HepG2 (cell line): ENCODE measurements at regions not wholly inside any gene's neighbourhood (a gene's known extent, or its start where the extent isn't known, plus 50 kb on each side); places are given as distances from the start of the nearest gene placed in this dataset.
A peak's percentile ranks its signal among the peaks of the same experiment; 100 is the strongest.

Source experiments
- CREM ChIP-seq, 2 experiments: sonication (generic) in 1 of 2; formaldehyde crosslinking in 1 of 2; IDR thresholded peaks; 2 replicates each; pipeline versions ENCODE4 v1.4.0 to v1.6.1; 2016 to 2020; ENCODE audit warnings: antibody characterized with exemption in 1 of 2, mild to moderate bottlenecking in 1 of 2, missing genetic modification reagents in 1 of 2
- DR1 ChIP-seq: sonication (generic); formaldehyde crosslinking; IDR thresholded peaks from 2 replicates; pipeline ENCODE4 v1.8.0; 2021; ENCODE audit warnings: mild to moderate bottlenecking, missing genetic modification reagents, inconsistent platforms
- EP300 ChIP-seq, 3 experiments: sonication (generic) in 1 of 3; formaldehyde crosslinking in 1 of 3; IDR thresholded peaks; 2 replicates each; pipeline versions ENCODE4 v1.5.1 to v1.6.1; 2011 to 2020; ENCODE audit warnings: low read depth in 2 of 3, low read length in 2 of 3, borderline replicate concordance in 1 of 3, improper control_type of control experiment in 1 of 3, mild to moderate bottlenecking in 1 of 3, missing genetic modification reagents in 1 of 3, moderate library complexity in 1 of 3
- FOXA3 ChIP-seq: IDR thresholded peaks from 2 replicates; pipeline ENCODE4 v1.6.1; 2016; ENCODE audit warnings: missing genetic modification reagents, missing compliant biosample characterization
- FOXK1 ChIP-seq: sonication (generic); formaldehyde crosslinking; IDR thresholded peaks from 2 replicates; pipeline ENCODE4 v1.4.0; 2020; ENCODE audit warnings: low read depth, missing genetic modification reagents, borderline replicate concordance
- GATAD2A ChIP-seq: IDR thresholded peaks from 2 replicates; pipeline ENCODE4 v1.6.1; 2016
- NCOA1 ChIP-seq: sonication (generic); formaldehyde crosslinking; IDR thresholded peaks from 2 replicates; pipeline ENCODE4 v1.9.0; 2021; ENCODE audit warnings: missing genetic modification reagents
- RFXAP ChIP-seq: sonication (generic); formaldehyde crosslinking; IDR thresholded peaks from 2 replicates; pipeline ENCODE4 v1.4.0; 2020; ENCODE audit warnings: missing genetic modification reagents, borderline replicate concordance
- RXRB ChIP-seq: IDR thresholded peaks from 2 replicates; pipeline ENCODE4 v1.6.1; 2016; ENCODE audit warnings: borderline replicate concordance, missing genetic modification reagents, missing compliant biosample characterization
- SAP130 ChIP-seq: IDR thresholded peaks from 2 replicates; pipeline ENCODE4 v1.6.1; 2016; ENCODE audit warnings: low read depth
- SETDB1 ChIP-seq: sonication (generic); formaldehyde crosslinking; IDR thresholded peaks from 2 replicates; pipeline ENCODE4 v1.5.1; 2020; ENCODE audit warnings: missing genetic modification reagents, mild to moderate bottlenecking, borderline replicate concordance
- SOX6 ChIP-seq, 2 experiments: fragments of 450-650 bp in 1 of 2; sonication (generic) in 1 of 2; formaldehyde crosslinking in 1 of 2; IDR thresholded peaks; 2 replicates each; pipeline versions ENCODE4 v1.4.0 to v1.6.1; 2017 to 2020; ENCODE audit warnings: antibody characterized with exemption in 1 of 2, mild to moderate bottlenecking in 1 of 2, missing genetic modification reagents in 1 of 2
- ZNF180 ChIP-seq: sonication (generic); formaldehyde crosslinking; IDR thresholded peaks from 2 replicates; pipeline ENCODE4 v1.4.0; 2020; ENCODE audit warnings: low read depth, missing genetic modification reagents, borderline replicate concordance
- ZNF546 ChIP-seq: sonication (generic); formaldehyde crosslinking; conservative IDR thresholded peaks from 2 replicates; pipeline ENCODE4 v1.8.1; 2023; ENCODE audit warnings: mild to moderate bottlenecking, missing genetic modification reagents
- ZNF564 ChIP-seq: sonication (generic); formaldehyde crosslinking; IDR thresholded peaks from 2 replicates; pipeline ENCODE4 v1.8.1; 2023; ENCODE audit warnings: mild to moderate bottlenecking, missing genetic modification reagents
- ZNF7 ChIP-seq: IDR thresholded peaks from 2 replicates; pipeline ENCODE4 v1.6.1; 2016; ENCODE audit warnings: missing biosample characterization, missing genetic modification reagents
- ZNF816 ChIP-seq: sonication (generic); formaldehyde crosslinking; IDR thresholded peaks from 2 replicates; pipeline ENCODE4 v1.8.0; 2022; ENCODE audit warnings: missing genetic modification reagents, mild to moderate bottlenecking, borderline replicate concordance
- ZSCAN29 ChIP-seq: sonication (generic); formaldehyde crosslinking; conservative IDR thresholded peaks from 2 replicates; pipeline ENCODE4 v1.4.0; 2020; ENCODE audit warnings: mild to moderate bottlenecking, missing genetic modification reagents
- TF ChIP-seq, protein P1 (sequence below): sonication (generic); formaldehyde crosslinking; IDR thresholded peaks from 2 replicates; pipeline ENCODE4 v1.4.0; 2020; ENCODE audit warnings: mild to moderate bottlenecking, low read depth, missing genetic modification reagents
- TF ChIP-seq, protein P2 (sequence below): sonication (generic); formaldehyde crosslinking; IDR thresholded peaks from 2 replicates; pipeline ENCODE4 v1.9.0; 2022; ENCODE audit warnings: missing genetic modification reagents, mild to moderate bottlenecking, borderline replicate concordance
- TF ChIP-seq, protein P3 (sequence below): sonication (generic); formaldehyde crosslinking; IDR thresholded peaks from 2 replicates; pipeline ENCODE4 v1.9.0; 2021; ENCODE audit warnings: missing genetic modification reagents, borderline replicate concordance
- TF ChIP-seq, protein P4 (sequence below): IDR thresholded peaks from 2 replicates; pipeline ENCODE4 v1.6.1; 2016; ENCODE audit warnings: low read depth, control low read depth

DNA sequence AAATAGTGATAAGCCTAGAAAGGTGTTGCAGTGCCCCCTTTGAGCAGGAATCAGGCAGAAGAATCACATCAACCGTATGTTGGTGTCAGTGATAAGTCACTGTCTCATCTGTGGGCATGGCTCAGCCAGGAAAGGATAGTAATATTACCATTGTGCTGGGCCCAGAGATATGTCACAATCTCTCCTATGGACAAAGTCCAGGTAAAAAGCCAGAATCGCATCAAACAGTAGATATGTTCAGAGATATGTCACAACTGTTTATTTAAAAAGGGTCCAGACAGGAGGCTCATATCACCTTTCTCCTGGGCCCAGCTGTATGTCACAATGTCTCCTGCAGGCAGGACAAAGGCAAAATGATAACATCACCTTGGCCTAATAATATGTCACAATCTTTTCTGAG lies 241.4 kb downstream of the RPS4Y2 start (continued):
- no peak for TF ChIP-seq SOX6 (IDR thresholded peaks at IDR 0.05)
- TF ChIP-seq SOX6 (CRISPR knock-in tag; IDR thresholded peaks at IDR 0.05), result peak; percentile 89
- no peak for TF ChIP-seq ZNF546
- TF ChIP-seq FOXA3 (CRISPR knock-in tag), result 0 out of 2 replicates have a peak, but pooled peaks have one; percentile 5
- peak; percentile 12; the same call in 1 of the 2 replicates for TF ChIP-seq SAP130 (CRISPR knock-in tag)
- TF ChIP-seq ZNF816 (CRISPR knock-in tag), result no peak
- no peak for TF ChIP-seq ZNF7 (CRISPR knock-in tag)
- no peak for TF ChIP-seq EP300 (IDR thresholded peaks at IDR 0.05; ENCODE audit: low read depth in 2 of 2, low read length in 2 of 2)
- TF ChIP-seq EP300 (CRISPR knock-in tag; IDR thresholded peaks at IDR 0.05; ENCODE audit: borderline replicate concordance), result no peak
- TF ChIP-seq RFXAP (CRISPR knock-in tag), result no peak
- no peak for TF ChIP-seq ZNF180
- TF ChIP-seq, protein P1, sequence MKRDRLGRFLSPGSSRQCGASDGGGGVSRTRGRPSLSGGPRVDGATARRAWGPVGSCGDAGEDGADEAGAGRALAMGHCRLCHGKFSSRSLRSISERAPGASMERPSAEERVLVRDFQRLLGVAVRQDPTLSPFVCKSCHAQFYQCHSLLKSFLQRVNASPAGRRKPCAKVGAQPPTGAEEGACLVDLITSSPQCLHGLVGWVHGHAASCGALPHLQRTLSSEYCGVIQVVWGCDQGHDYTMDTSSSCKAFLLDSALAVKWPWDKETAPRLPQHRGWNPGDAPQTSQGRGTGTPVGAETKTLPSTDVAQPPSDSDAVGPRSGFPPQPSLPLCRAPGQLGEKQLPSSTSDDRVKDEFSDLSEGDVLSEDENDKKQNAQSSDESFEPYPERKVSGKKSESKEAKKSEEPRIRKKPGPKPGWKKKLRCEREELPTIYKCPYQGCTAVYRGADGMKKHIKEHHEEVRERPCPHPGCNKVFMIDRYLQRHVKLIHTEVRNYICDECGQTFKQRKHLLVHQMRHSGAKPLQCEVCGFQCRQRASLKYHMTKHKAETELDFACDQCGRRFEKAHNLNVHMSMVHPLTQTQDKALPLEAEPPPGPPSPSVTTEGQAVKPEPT, result no peak
- TF ChIP-seq DR1 (CRISPR knock-in tag), result no peak
- peak; percentile 42; the same call in 1 of the 2 replicates for TF ChIP-seq GATAD2A (CRISPR knock-in tag)
- TF ChIP-seq, protein P2, sequence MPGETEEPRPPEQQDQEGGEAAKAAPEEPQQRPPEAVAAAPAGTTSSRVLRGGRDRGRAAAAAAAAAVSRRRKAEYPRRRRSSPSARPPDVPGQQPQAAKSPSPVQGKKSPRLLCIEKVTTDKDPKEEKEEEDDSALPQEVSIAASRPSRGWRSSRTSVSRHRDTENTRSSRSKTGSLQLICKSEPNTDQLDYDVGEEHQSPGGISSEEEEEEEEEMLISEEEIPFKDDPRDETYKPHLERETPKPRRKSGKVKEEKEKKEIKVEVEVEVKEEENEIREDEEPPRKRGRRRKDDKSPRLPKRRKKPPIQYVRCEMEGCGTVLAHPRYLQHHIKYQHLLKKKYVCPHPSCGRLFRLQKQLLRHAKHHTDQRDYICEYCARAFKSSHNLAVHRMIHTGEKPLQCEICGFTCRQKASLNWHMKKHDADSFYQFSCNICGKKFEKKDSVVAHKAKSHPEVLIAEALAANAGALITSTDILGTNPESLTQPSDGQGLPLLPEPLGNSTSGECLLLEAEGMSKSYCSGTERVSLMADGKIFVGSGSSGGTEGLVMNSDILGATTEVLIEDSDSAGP (CRISPR knock-in tag), result no peak
- TF ChIP-seq, protein P3, sequence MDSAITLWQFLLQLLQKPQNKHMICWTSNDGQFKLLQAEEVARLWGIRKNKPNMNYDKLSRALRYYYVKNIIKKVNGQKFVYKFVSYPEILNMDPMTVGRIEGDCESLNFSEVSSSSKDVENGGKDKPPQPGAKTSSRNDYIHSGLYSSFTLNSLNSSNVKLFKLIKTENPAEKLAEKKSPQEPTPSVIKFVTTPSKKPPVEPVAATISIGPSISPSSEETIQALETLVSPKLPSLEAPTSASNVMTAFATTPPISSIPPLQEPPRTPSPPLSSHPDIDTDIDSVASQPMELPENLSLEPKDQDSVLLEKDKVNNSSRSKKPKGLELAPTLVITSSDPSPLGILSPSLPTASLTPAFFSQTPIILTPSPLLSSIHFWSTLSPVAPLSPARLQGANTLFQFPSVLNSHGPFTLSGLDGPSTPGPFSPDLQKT (CRISPR knock-in tag), result no peak
- TF ChIP-seq ZNF564, result no peak
- TF ChIP-seq ZSCAN29 (CRISPR knock-in tag), result no peak
- no peak for TF ChIP-seq CREM (IDR thresholded peaks at IDR 0.05)
- no peak for TF ChIP-seq CREM (CRISPR knock-in tag; IDR thresholded peaks at IDR 0.05)
- no peak for TF ChIP-seq SETDB1 (CRISPR knock-in tag)
- TF ChIP-seq NCOA1, result no peak
- TF ChIP-seq RXRB, result no peak
- TF ChIP-seq, protein P4, sequence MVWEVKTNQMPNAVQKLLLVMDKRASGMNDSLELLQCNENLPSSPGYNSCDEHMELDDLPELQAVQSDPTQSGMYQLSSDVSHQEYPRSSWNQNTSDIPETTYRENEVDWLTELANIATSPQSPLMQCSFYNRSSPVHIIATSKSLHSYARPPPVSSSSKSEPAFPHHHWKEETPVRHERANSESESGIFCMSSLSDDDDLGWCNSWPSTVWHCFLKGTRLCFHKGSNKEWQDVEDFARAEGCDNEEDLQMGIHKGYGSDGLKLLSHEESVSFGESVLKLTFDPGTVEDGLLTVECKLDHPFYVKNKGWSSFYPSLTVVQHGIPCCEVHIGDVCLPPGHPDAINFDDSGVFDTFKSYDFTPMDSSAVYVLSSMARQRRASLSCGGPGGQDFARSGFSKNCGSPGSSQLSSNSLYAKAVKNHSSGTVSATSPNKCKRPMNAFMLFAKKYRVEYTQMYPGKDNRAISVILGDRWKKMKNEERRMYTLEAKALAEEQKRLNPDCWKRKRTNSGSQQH, result no peak
- TF ChIP-seq FOXK1, result no peak
